IMR-90 (cell line): ENCODE measurements at regions not wholly inside any gene's neighbourhood (a gene's known extent, or its start where the extent isn't known, plus 50 kb on each side); places are given as distances from the start of the nearest gene placed in this dataset.

Experiments used
- ATAC-seq: fragments of 200-7000 bp; cut with Tn5 transposase; 2 replicates; pipeline ENCODE4 v1.9.1; 2020; ENCODE audit warnings: low read depth, mild to moderate bottlenecking, moderate library complexity
- BruUV-seq: library from RNA; stranded (reverse); fragments of 400-500 nt; replicated peaks from 2 replicates; lab custom pipeline; 2021; lab: Mats Ljungman, UMichigan
- CTCF ChIA-PET: fragments of 300-600 bp; formaldehyde crosslinking; extraction: SDS; loops from one replicate; lab custom pipeline; 2021; ENCODE audit warnings: antibody characterized with exemption; lab: Yijun Ruan, JAX
- POLR2A ChIA-PET: fragments of 300-600 bp; sonication (Branson Sonifier 250); formaldehyde crosslinking; loops from one replicate; lab custom pipeline; 2022; ENCODE audit warnings: antibody characterized with exemption; ENCODE audit not compliant: unreplicated experiment; lab: Charles Lee
- DNase-seq: peaks from one replicate; pipeline ENCODE4 v3.0.0; 2013
- H2AFZ ChIP-seq: replicated peaks from 2 replicates; pipeline ENCODE3; 2013; ENCODE audit warnings: low read length, mild to moderate bottlenecking; ENCODE audit not compliant: poor library complexity
- H2AK5ac ChIP-seq: 2 replicates; pipeline ENCODE4 v1.6.1; 2013; ENCODE audit warnings: low read depth, low read length, inconsistent platforms
- H2AK9ac ChIP-seq: replicated peaks from 2 replicates; pipeline ENCODE3; 2013; ENCODE audit warnings: mild to moderate bottlenecking, low read depth, low read length, moderate library complexity; ENCODE audit not compliant: poor library complexity
- H2BK120ac ChIP-seq: 2 replicates; pipeline ENCODE4 v1.6.1; 2013; ENCODE audit warnings: low read depth, low read length, inconsistent platforms
- H2BK15ac ChIP-seq: 3 replicates; pipeline ENCODE4 v1.6.1; 2013; ENCODE audit warnings: low read depth, low read length, inconsistent platforms
- H2BK20ac ChIP-seq: 2 replicates; pipeline ENCODE4 v1.6.1; 2013; ENCODE audit warnings: low read depth, mild to moderate bottlenecking, inconsistent platforms, low read length, moderate library complexity
- H2BK5ac ChIP-seq: 2 replicates; pipeline ENCODE4 v1.6.1; 2013; ENCODE audit warnings: mild to moderate bottlenecking, low read depth, low read length, inconsistent platforms; ENCODE audit not compliant: poor library complexity, severe bottlenecking
- H3K14ac ChIP-seq: replicated peaks from 2 replicates; pipeline ENCODE4 v1.6.1; 2013; ENCODE audit warnings: low read depth, low read length, inconsistent platforms
- H3K18ac ChIP-seq: 2 replicates; pipeline ENCODE4 v1.6.1; 2013; ENCODE audit warnings: low read depth, low read length, control low read depth
- H3K23ac ChIP-seq: 2 replicates; pipeline ENCODE4 v1.6.1; 2013; ENCODE audit warnings: low read depth, low read length, inconsistent platforms
- H3K27ac ChIP-seq: 2 replicates; pipeline ENCODE4 v1.5.1; 2013; ENCODE audit warnings: mild to moderate bottlenecking, control low read depth, low read length; ENCODE audit not compliant: insufficient read depth
- H3K27me3 ChIP-seq: 2 replicates; pipeline ENCODE4 v1.6.1; 2013; ENCODE audit warnings: low read length; ENCODE audit not compliant: control insufficient read depth, insufficient read depth
- H3K36me3 ChIP-seq: 2 replicates; pipeline ENCODE4 v1.6.1; 2013; ENCODE audit warnings: low read length, mixed read lengths; ENCODE audit not compliant: control insufficient read depth, insufficient read depth
- H3K4ac ChIP-seq: 2 replicates; pipeline ENCODE4 v1.6.1; 2013; ENCODE audit warnings: low read depth, low read length, inconsistent platforms
- H3K4me1 ChIP-seq: 2 replicates; pipeline ENCODE4 v1.6.1; 2013; ENCODE audit warnings: low read length, mixed read lengths; ENCODE audit not compliant: control insufficient read depth, insufficient read depth
- H3K4me2 ChIP-seq: 2 replicates; pipeline ENCODE4 v1.6.1; 2013; ENCODE audit warnings: low read depth, mild to moderate bottlenecking, control low read depth, low read length, moderate library complexity
- H3K4me3 ChIP-seq: 2 replicates; pipeline ENCODE4 v1.5.1; 2013; ENCODE audit warnings: low read depth, mild to moderate bottlenecking, control low read depth, low read length, moderate library complexity; ENCODE audit not compliant: insufficient read depth
- H3K56ac ChIP-seq: 2 replicates; pipeline ENCODE4 v1.6.1; 2013; ENCODE audit warnings: low read length, inconsistent platforms; ENCODE audit not compliant: insufficient read depth; ENCODE audit errors: extremely low read depth
- H3K79me1 ChIP-seq, 2 experiments: 2 replicates each; pipeline ENCODE4 v1.6.1; 2013; ENCODE audit warnings: low read length in 2 of 2, inconsistent platforms in 1 of 2, low read depth in 1 of 2
- H3K9ac ChIP-seq: 2 replicates; pipeline ENCODE4 v1.6.1; 2013; ENCODE audit warnings: low read depth, low read length, control low read depth
- H3K9me1 ChIP-seq: 2 replicates; pipeline ENCODE4 v1.6.1; 2013; ENCODE audit warnings: low read length, inconsistent platforms; ENCODE audit not compliant: insufficient read depth
- H3K9me3 ChIP-seq: 2 replicates; pipeline ENCODE4 v1.6.1; 2013; ENCODE audit warnings: low read length; ENCODE audit not compliant: control insufficient read depth, insufficient read depth
- H4K20me1 ChIP-seq: 2 replicates; pipeline ENCODE4 v1.6.1; 2013; ENCODE audit warnings: low read length, inconsistent platforms; ENCODE audit not compliant: insufficient read depth
- H4K5ac ChIP-seq: 2 replicates; pipeline ENCODE4 v1.6.1; 2013; ENCODE audit warnings: mild to moderate bottlenecking, low read depth, low read length, control low read depth
- H4K8ac ChIP-seq, 2 experiments: 2 replicates each; pipeline ENCODE4 v1.6.1; 2013; ENCODE audit warnings: low read depth in 2 of 2, low read length in 2 of 2, control low read depth in 1 of 2, inconsistent platforms in 1 of 2
- H4K91ac ChIP-seq: 2 replicates; pipeline ENCODE4 v1.6.1; 2013; ENCODE audit warnings: low read depth, low read length, inconsistent platforms; ENCODE audit not compliant: insufficient read depth
- CEBPB ChIP-seq: IDR thresholded peaks from 2 replicates; pipeline ENCODE4 v1.6.1; 2012; ENCODE audit warnings: low read depth, low read length, improper control_type of control experiment
- NFE2L2 ChIP-seq: fragments of 150-350 bp; IDR thresholded peaks from 2 replicates; pipeline ENCODE4 v1.6.1; 2016; ENCODE audit warnings: low read depth, mild to moderate bottlenecking, low read length
- POLR2A ChIP-seq: IDR thresholded peaks from 2 replicates; pipeline ENCODE4 v1.6.1; 2012; ENCODE audit warnings: mild to moderate bottlenecking, low read depth, low read length
- RFX5 ChIP-seq: IDR thresholded peaks from 2 replicates; pipeline ENCODE4 v1.8.0; 2012; ENCODE audit warnings: low read depth, mild to moderate bottlenecking, low read length, moderate library complexity
- dilution Hi-C: fragments of 300-500 bp; cut with HindIII; formaldehyde crosslinking; loops from one replicate; pipeline ENCODE4 v1.14.3; 2018; ENCODE audit warnings: low sequenced_read_pairs; ENCODE audit not compliant: unreplicated experiment
- in situ Hi-C: fragments of 300-500 bp; cut with MboI; formaldehyde crosslinking; loops from 3 replicates; pipeline ENCODE4 v1.14.3; 2019; ENCODE audit warnings: low sequenced_read_pairs, inconsistent platforms, mixed read lengths
- intact Hi-C: fragments of 100-400 bp; cut with micrococcal nuclease; formaldehyde crosslinking; loops from 2 replicates; pipeline ENCODE4 v1.10.0; 2022
- TF ChIP-seq, protein P1 (sequence below): fragments of 150-350 bp; IDR thresholded peaks from 2 replicates; pipeline ENCODE4 v1.6.1; 2017; ENCODE audit warnings: mild to moderate bottlenecking, antibody characterized with exemption, low read length, low read depth

DNA sequence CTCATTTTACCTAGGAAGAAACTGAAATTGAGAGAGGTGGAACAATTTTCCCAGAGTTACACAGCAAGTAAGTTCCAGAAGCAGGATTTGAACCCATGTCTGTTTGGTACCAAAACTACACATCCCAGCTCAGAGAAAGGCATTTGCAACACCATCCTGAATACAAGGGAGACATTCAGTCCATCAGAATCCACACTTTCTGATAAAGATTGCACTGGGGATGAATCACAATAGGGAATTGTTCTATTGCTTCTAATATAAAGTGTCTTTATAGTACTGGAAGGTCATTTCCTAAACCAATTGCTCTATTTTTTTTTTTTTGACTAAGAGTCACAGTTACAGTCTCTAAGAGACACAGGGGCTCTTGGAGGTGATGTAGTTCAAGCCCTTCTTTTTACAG lies 208.1 kb upstream of the CADM1 start:
- no peak overlapping the region for H2BK5ac ChIP-seq
- no peak overlapping the region for H3K4ac ChIP-seq
- H3K27ac ChIP-seq, result no peak overlapping the region
- no peak overlapping the region for H3K4me3 ChIP-seq
- no peak overlapping the region for H2AK9ac ChIP-seq
- no peak overlapping the region for H3K9ac ChIP-seq
- no peak overlapping the region for H3K23ac ChIP-seq
- no peak for DNase-seq
- H2BK120ac ChIP-seq, result no peak overlapping the region
- dilution Hi-C loops, result no loop called here
- peaks cover 20% of the 10 kb centered on the region for H3K27me3 ChIP-seq
- in situ Hi-C loops, result no loop called here
- no peak overlapping the region for H4K8ac ChIP-seq
- no peak overlapping the region for H4K91ac ChIP-seq
- H3K79me1 ChIP-seq, result no peaks in the 10 kb centered on the region
- H2BK15ac ChIP-seq, result no peak overlapping the region
- no peak for TF ChIP-seq POLR2A
- TF ChIP-seq, protein P1, sequence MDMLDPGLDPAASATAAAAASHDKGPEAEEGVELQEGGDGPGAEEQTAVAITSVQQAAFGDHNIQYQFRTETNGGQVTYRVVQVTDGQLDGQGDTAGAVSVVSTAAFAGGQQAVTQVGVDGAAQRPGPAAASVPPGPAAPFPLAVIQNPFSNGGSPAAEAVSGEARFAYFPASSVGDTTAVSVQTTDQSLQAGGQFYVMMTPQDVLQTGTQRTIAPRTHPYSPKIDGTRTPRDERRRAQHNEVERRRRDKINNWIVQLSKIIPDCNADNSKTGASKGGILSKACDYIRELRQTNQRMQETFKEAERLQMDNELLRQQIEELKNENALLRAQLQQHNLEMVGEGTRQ, result no peak
- no peak for TF ChIP-seq CEBPB
- no peak for TF ChIP-seq NFE2L2
- TF ChIP-seq RFX5, result no peak
- H3K36me3 ChIP-seq, result no peaks in the 10 kb centered on the region
- H3K14ac ChIP-seq, result no peak overlapping the region
- intact Hi-C loops, result loop anchor here (2.0 kb wide), 1 partner anchor 17 kb away; no protein-coding TSS in a partner anchor
- BruUV-seq, result no TSS peak
- no peak overlapping the region for H3K18ac ChIP-seq
- H2BK20ac ChIP-seq, result no peak overlapping the region
- no peak overlapping the region for H2AK5ac ChIP-seq
- peaks cover 6% of the 10 kb centered on the region; the same call in 1 of the 2 replicates for H3K4me1 ChIP-seq
- CTCF ChIA-PET, result interaction anchor here (0.6 kb wide), 1 partner anchor 224 kb away, joined by 6 read pairs; no protein-coding TSS in a partner anchor
- no peaks in the 10 kb centered on the region for H4K20me1 ChIP-seq
- H4K5ac ChIP-seq, result no peak overlapping the region
- H3K9me3 ChIP-seq, result no peaks in the 10 kb centered on the region
- no peak overlapping the region for H2AFZ ChIP-seq
- no peaks in the 10 kb centered on the region for H3K9me1 ChIP-seq
- no peak for ATAC-seq
- POLR2A ChIA-PET, result no interaction called here
- H3K4me2 ChIP-seq, result no peak overlapping the region
- no peak overlapping the region for H3K56ac ChIP-seq
